GM20000 (cell line): ENCODE measurements at regions not wholly inside any gene's neighbourhood (a gene's known extent, or its start where the extent isn't known, plus 50 kb on each side); places are given as distances from the start of the nearest gene placed in this dataset.

Source experiments
- DNase-seq: peaks from one replicate; pipeline ENCODE4 v3.0.0; 2012; ENCODE audit warnings: low spot score
- CTCF ChIP-seq: IDR thresholded peaks from 2 replicates; pipeline ENCODE4 v1.5.1; 2012; ENCODE audit warnings: mild to moderate bottlenecking, control low read depth; ENCODE audit errors: extremely low read depth, missing control alignments

- no peak for DNase-seq
- TF ChIP-seq CTCF, result no peak
Observed at GRCh38 chr19:29278716-29279115, 65.8 kb upstream of the UQCRFS1 start.

- no peak for DNase-seq
- no peak for TF ChIP-seq CTCF
Observed at GRCh38 chr19:29283366-29283765, 70.4 kb upstream of the UQCRFS1 start.

GRCh38 chr19:29285187-29285687 lies 72.3 kb upstream of the UQCRFS1 start:
- no peak for TF ChIP-seq CTCF

GRCh38 chr19:29285878-29286277 lies 72.9 kb upstream of the UQCRFS1 start:
- no peak for DNase-seq
- TF ChIP-seq CTCF, result no peak

More at GRCh38 chr19:29285187-29285687, 72.3 kb upstream of the UQCRFS1 start:
- DNase-seq, result no peak

- DNase-seq, result no peak
- no peak for TF ChIP-seq CTCF
Observed at GRCh38 chr19:29287061-29287460, 74.1 kb upstream of the UQCRFS1 start.

GRCh38 chr19:29288256-29288655 lies 75.3 kb upstream of the UQCRFS1 start:
- DNase-seq, result no peak
- TF ChIP-seq CTCF, result no peak

- DNase-seq, result no peak
- TF ChIP-seq CTCF, result no peak
Observed at GRCh38 chr19:29289020-29289419, 76.1 kb upstream of the UQCRFS1 start.
